Testis (tissue), 2 donors: ENCODE measurements at regions not wholly inside any gene's neighbourhood (a gene's known extent, or its start where the extent isn't known, plus 50 kb on each side); places are given as distances from the start of the nearest gene placed in this dataset.
"Not testable (repeated sequence)": the region's sequence is repeated elsewhere in the genome, so short reads cannot be mapped to it uniquely, and the experiment has no call there.

Source experiments
- POLR2A ChIP-seq: fragments of 450-650 bp; IDR thresholded peaks from one replicate; pipeline ENCODE4 v1.6.1; 2017; ENCODE audit warnings: antibody characterized with exemption, mild to moderate bottlenecking, moderate library complexity
- TF ChIP-seq, protein P1 (sequence below), 3 experiments: fragments of 450-650 bp in 2 of 3; fragments of 200-600 bp in 1 of 3; sonication (generic) in 1 of 3; IDR thresholded peaks; one replicate each; pipeline ENCODE4 v1.5.1; 2016 to 2019; ENCODE audit warnings: antibody characterized with exemption in 3 of 3, mild to moderate bottlenecking in 2 of 3, moderate library complexity in 1 of 3

DNA sequence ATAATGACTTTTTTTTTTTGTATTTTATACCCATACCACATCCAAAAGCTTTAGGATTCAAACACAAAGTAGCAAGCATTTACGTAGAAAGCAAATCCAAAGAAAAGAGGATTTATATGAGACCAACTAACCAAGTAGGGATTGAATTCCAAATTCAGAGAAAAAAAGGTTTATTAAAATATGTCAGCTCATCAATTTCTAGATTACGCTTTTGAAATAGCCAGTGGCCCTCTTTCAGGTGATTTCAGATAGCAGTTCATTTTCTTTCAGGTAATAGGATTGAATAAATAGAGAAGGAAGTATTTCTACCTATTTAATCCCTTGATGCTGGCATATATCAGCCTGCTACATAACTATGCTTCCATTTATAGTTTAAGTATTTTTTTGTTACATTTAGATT, 822.3 kb downstream of the PRIM2 start:
- not testable (repeated sequence) for TF ChIP-seq POLR2A
- TF ChIP-seq, protein P1, sequence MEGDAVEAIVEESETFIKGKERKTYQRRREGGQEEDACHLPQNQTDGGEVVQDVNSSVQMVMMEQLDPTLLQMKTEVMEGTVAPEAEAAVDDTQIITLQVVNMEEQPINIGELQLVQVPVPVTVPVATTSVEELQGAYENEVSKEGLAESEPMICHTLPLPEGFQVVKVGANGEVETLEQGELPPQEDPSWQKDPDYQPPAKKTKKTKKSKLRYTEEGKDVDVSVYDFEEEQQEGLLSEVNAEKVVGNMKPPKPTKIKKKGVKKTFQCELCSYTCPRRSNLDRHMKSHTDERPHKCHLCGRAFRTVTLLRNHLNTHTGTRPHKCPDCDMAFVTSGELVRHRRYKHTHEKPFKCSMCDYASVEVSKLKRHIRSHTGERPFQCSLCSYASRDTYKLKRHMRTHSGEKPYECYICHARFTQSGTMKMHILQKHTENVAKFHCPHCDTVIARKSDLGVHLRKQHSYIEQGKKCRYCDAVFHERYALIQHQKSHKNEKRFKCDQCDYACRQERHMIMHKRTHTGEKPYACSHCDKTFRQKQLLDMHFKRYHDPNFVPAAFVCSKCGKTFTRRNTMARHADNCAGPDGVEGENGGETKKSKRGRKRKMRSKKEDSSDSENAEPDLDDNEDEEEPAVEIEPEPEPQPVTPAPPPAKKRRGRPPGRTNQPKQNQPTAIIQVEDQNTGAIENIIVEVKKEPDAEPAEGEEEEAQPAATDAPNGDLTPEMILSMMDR (IDR thresholded peaks at IDR 0.05), result not testable (repeated sequence)
